HG02588 (cell line): ENCODE measurements at regions not wholly inside any gene's neighbourhood (a gene's known extent, or its start where the extent isn't known, plus 50 kb on each side); places are given as distances from the start of the nearest gene placed in this dataset.

ENCODE experiments used
- ATAC-seq: cut with Tn5 transposase; IDR thresholded peaks from one replicate; pipeline ENCODE4 v1.9.1; 2021; ENCODE audit warnings: mild to moderate bottlenecking, moderate library complexity; ENCODE audit not compliant: unreplicated experiment

- ATAC-seq, result no peak
Observed at GRCh38 chr11:26134481-26135355, 197.2 kb upstream of the ANO3 start.

- ATAC-seq, result no peak
Observed at GRCh38 chr11:26137651-26138050, 194.3 kb upstream of the ANO3 start.

GRCh38 chr11:26142891-26143290 lies 189.0 kb upstream of the ANO3 start:
- no peak for ATAC-seq

GRCh38 chr11:26143566-26144290 lies 188.2 kb upstream of the ANO3 start:
- no peak for ATAC-seq

GRCh38 chr11:26144291-26144690 lies 187.6 kb upstream of the ANO3 start:
- ATAC-seq, result no peak

GRCh38 chr11:26144911-26145310 lies 187.0 kb upstream of the ANO3 start:
- no peak for ATAC-seq

- no peak for ATAC-seq
Observed at GRCh38 chr11:26149585-26149984, 182.3 kb upstream of the ANO3 start.

GRCh38 chr11:26150031-26150430 lies 181.9 kb upstream of the ANO3 start:
- no peak for ATAC-seq

- no peak for ATAC-seq
Observed at GRCh38 chr11:26158251-26158650, 173.7 kb upstream of the ANO3 start.

- ATAC-seq, result no peak
Observed at GRCh38 chr11:26162291-26162690, 169.6 kb upstream of the ANO3 start.

- ATAC-seq, result no peak
Observed at GRCh38 chr11:26186389-26186788, 145.5 kb upstream of the ANO3 start.

- no peak for ATAC-seq
Observed at GRCh38 chr11:26187639-26188038, 144.3 kb upstream of the ANO3 start.

GRCh38 chr11:26188554-26188953 lies 143.4 kb upstream of the ANO3 start:
- no peak for ATAC-seq

- no peak for ATAC-seq
Observed at GRCh38 chr11:26191193-26191592, 140.7 kb upstream of the ANO3 start.

- no peak for ATAC-seq
Observed at GRCh38 chr11:26193694-26194365, 138.1 kb upstream of the ANO3 start.

- no peak for ATAC-seq
Observed at GRCh38 chr11:26194881-26195280, 137.0 kb upstream of the ANO3 start.

GRCh38 chr11:26198532-26199096 lies 133.3 kb upstream of the ANO3 start:
- no peak for ATAC-seq

GRCh38 chr11:26199331-26200095 lies 132.4 kb upstream of the ANO3 start:
- no peak for ATAC-seq

GRCh38 chr11:26201411-26201810 lies 130.5 kb upstream of the ANO3 start:
- no peak for ATAC-seq

- no peak for ATAC-seq
Observed at GRCh38 chr11:26202754-26203153, 129.2 kb upstream of the ANO3 start.

GRCh38 chr11:26204101-26204500 lies 127.8 kb upstream of the ANO3 start:
- no peak for ATAC-seq
